ENCODE measurements at regions not wholly inside any gene's neighbourhood (a gene's known extent, or its start where the extent isn't known, plus 50 kb on each side); places are given as distances from the start of the nearest gene placed in this dataset.
A peak's percentile ranks its signal among the peaks of the same experiment; 100 is the strongest.

DNA sequence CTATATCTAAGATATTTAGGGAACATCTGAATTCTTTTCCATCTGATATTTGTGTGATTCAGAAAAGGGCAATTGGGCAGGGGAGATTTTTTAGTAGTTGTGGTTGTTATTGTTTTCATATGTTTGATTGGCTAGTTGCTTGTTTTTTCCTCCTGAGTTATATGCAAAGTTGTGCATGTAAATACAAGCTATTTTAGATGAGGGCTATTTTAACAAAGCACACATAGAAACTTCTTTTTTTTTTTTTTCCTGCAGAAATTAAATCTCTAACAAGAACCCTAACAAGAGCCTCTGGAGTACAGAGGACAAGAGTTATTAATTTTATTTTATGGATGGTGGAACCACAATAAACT lies 559.1 kb downstream of the CETN3 start:
- ChIA-PET POLR2A (ENCODE audit: low non-redundant PET) (no interaction called here), CTCF (interaction anchor here (0.6 kb wide), 1 partner anchor 1447 kb away, joined by 3 read pairs; no protein-coding TSS in a partner anchor)
- TF ChIP-seq, protein P1, sequence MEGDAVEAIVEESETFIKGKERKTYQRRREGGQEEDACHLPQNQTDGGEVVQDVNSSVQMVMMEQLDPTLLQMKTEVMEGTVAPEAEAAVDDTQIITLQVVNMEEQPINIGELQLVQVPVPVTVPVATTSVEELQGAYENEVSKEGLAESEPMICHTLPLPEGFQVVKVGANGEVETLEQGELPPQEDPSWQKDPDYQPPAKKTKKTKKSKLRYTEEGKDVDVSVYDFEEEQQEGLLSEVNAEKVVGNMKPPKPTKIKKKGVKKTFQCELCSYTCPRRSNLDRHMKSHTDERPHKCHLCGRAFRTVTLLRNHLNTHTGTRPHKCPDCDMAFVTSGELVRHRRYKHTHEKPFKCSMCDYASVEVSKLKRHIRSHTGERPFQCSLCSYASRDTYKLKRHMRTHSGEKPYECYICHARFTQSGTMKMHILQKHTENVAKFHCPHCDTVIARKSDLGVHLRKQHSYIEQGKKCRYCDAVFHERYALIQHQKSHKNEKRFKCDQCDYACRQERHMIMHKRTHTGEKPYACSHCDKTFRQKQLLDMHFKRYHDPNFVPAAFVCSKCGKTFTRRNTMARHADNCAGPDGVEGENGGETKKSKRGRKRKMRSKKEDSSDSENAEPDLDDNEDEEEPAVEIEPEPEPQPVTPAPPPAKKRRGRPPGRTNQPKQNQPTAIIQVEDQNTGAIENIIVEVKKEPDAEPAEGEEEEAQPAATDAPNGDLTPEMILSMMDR (conservative IDR thresholded peaks at IDR 0.05; ENCODE audit: low read depth), result no peak
- no peak overlapping the region for H3K27ac ChIP-seq
- no peak for DNase-seq (ENCODE audit: low spot score)

DNA sequence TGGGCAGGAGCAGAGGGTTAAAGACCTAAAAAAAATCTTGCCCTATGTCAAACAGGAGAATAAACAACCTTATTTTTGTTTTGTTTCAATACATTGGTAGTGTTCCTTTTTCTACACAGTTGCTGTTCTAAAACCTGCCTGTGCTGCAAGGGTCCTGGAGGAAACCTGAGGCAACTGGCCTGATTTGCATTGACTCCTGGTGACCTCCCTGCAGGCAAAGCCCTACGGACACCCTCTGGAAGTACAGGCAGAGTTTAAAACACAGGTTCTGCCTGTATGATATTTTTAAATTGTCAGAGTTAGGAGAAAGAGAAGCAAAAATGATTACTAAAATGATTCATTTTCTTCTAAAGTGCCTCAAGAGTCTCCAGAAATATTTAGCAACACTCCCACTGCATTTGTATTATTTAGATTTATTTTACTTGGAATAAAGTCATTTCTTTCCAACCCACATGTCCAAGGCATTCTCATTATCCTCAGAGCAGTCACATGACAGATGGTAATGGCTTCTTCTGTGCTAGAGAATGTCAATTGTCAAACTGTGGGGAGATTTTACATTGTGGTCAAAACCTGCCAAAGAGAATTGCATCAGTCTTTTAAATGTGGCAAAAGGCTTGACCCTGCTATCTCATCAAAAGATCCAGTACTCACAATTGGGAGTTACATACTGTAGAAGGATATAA lies 559.6 kb downstream of the CETN3 start:
- ChIA-PET CTCF (interaction anchor here (0.6 kb wide), 1 partner anchor 1447 kb away, joined by 3 read pairs; no protein-coding TSS in a partner anchor), POLR2A (ENCODE audit: low non-redundant PET) (no interaction called here)
- no peak overlapping the region for H3K27ac ChIP-seq
- TF ChIP-seq, protein P1 (conservative IDR thresholded peaks at IDR 0.05; ENCODE audit: low read depth), result no peak
- DNase-seq (ENCODE audit: low spot score), result no peak

DNA sequence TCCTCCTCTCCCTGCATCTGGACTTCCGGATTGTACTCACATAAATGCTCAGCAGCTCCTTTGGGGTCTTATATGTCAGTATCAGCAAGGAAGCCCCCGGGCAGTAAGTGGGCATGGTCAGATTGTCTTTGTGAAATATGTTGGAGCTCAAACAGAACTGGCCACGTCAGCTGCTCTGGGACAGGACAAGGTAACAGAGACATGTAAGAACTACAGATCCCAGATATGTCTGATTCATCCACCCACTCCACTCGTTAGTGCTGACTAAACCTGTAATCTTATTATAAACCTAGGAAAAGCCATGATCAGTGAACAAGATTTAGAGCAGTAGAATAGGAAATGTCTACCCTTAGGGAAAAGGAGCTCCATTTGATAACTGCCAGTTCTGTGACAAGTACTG lies 561.8 kb downstream of the CETN3 start:
- TF ChIP-seq, protein P1 (conservative IDR thresholded peaks at IDR 0.05; ENCODE audit: low read depth), result no peak
- no peak overlapping the region for H3K27ac ChIP-seq
- peak; percentile 9 for DNase-seq (ENCODE audit: low spot score)
- POLR2A ChIA-PET (ENCODE audit: low non-redundant PET), result no interaction called here
- CTCF ChIA-PET, result no interaction called here

DNA sequence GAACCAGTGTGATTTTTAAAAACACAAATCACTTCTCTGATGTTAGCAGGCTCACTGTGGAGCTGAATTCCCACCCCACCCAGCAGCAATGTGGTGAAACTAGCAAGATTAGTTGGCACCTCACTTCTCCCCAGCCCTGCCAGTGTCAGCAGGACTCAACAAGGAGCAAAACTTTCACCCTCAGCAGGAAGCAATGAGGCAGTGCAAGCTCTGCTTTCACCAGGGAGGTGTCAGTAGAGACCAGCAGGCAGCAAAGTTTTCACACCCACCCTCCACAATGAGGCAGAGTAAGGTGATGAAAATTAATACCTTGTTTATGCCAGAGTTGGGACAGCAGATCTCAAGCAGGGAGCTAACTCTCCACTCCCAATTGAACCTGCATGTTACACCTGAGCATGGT lies 565.0 kb downstream of the CETN3 start:
- POLR2A ChIA-PET (ENCODE audit: low non-redundant PET), result no interaction called here
- no peak for DNase-seq (ENCODE audit: low spot score)
- CTCF ChIA-PET, result interaction anchor here (0.7 kb wide), 1 partner anchor 354 kb away, joined by 3 read pairs; no protein-coding TSS in a partner anchor
- TF ChIP-seq, protein P1 (conservative IDR thresholded peaks at IDR 0.05; ENCODE audit: low read depth), result no peak
- no peak overlapping the region for H3K27ac ChIP-seq

DNA sequence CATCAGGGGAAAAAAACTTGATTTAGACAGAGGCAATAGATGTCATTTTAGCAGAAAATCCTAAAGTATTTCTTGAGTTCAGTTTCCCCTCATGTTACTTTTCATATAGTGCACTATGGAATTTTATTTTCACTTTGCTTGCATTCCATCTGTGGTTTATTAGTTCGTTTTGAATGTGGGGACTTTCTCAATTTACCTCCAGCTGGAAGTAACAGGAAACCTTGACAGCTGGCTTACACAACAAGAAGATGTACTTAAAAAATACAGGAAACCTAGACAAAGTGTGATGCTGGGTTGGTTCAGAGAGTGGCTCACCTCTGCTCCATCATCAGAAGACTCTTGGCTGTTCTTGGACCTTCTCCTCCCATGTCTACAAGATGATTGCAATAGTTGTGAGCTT lies 567.0 kb downstream of the CETN3 start:
- TF ChIP-seq, protein P1 (conservative IDR thresholded peaks at IDR 0.05; ENCODE audit: low read depth), result no peak
- DNase-seq (ENCODE audit: low spot score), result no peak
- POLR2A ChIA-PET (ENCODE audit: low non-redundant PET), result no interaction called here
- no peak overlapping the region for H3K27ac ChIP-seq
- CTCF ChIA-PET, result no interaction called here

DNA sequence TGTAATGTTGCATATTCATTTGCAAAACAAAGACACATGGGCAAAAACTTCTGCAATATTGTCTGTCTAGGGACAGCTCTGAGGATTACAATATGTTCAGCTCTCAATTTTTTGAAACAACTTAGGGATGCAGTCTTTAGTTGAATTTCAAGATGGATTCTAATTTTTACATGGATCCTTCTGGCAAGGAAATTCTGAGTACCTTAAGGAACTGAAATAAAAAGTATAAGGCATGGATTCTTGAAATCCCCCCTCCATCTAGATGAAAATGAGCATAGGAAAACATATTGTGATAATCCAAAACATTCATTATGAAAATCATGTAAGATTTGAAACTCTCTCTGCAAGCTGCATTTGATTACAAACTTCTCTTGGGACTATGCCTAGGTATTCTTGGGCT lies 568.6 kb downstream of the CETN3 start:
- no peak for DNase-seq (ENCODE audit: low spot score)
- CTCF ChIA-PET, result interaction anchor here (0.7 kb wide), 1 partner anchor 818 kb away, joined by 3 read pairs; no protein-coding TSS in a partner anchor
- H3K27ac ChIP-seq, result no peak overlapping the region
- POLR2A ChIA-PET (ENCODE audit: low non-redundant PET), result no interaction called here
- TF ChIP-seq, protein P1 (conservative IDR thresholded peaks at IDR 0.05; ENCODE audit: low read depth), result no peak
